Activated naive CD8-positive, alpha-beta T cell treated with anti-CD3 and anti-CD28 coated beads, Interleukin-2, amount 50 U/mL, for 24 hours (primary cell): ENCODE measurements at regions not wholly inside any gene's neighbourhood (a gene's known extent, or its start where the extent isn't known, plus 50 kb on each side); places are given as distances from the start of the nearest gene placed in this dataset.
A peak's percentile ranks its signal among the peaks of the same experiment; 100 is the strongest.

Experiments used
- ATAC-seq: fragments of 150-1000 bp; cut with Tn5 transposase; one replicate; pipeline ENCODE4 v1.10.0; 2021
- DNase-seq: peaks from one replicate; pipeline ENCODE4 v3.0.0; 2021
- H3K27ac Mint-ChIP-seq: one replicate; pipeline ENCODE4 v1.8.0; 2021; ENCODE audit warnings: mild to moderate bottlenecking, mixed read lengths
- H3K27me3 Mint-ChIP-seq: one replicate; pipeline ENCODE4 v1.8.0; 2021; ENCODE audit warnings: mixed read lengths
- H3K36me3 Mint-ChIP-seq: one replicate; pipeline ENCODE4 v1.8.0; 2021; ENCODE audit warnings: low read depth, mixed read lengths
- H3K4me1 Mint-ChIP-seq: one replicate; pipeline ENCODE4 v1.8.0; 2021; ENCODE audit warnings: mixed read lengths
- H3K4me3 Mint-ChIP-seq: one replicate; pipeline ENCODE4 v1.8.0; 2021; ENCODE audit warnings: mild to moderate bottlenecking, moderate library complexity, mixed read lengths
- H3K9me3 Mint-ChIP-seq: one replicate; pipeline ENCODE4 v1.8.0; 2021; ENCODE audit warnings: mixed read lengths

- no peak overlapping the region for H3K27ac Mint-ChIP-seq
- no peaks in the 10 kb centered on the region for H3K36me3 Mint-ChIP-seq
- peaks cover 39% of the 10 kb centered on the region for H3K4me1 Mint-ChIP-seq
- DNase-seq (no peak), ATAC-seq (no peak)
- no peaks in the 10 kb centered on the region for H3K9me3 Mint-ChIP-seq
- peaks cover 10% of the 10 kb centered on the region for H3K27me3 Mint-ChIP-seq
- H3K4me3 Mint-ChIP-seq: no peak overlapping the region
Observed at GRCh38 chr1:229035748-229036082, 235.2 kb upstream of the RAB4A start.

DNA sequence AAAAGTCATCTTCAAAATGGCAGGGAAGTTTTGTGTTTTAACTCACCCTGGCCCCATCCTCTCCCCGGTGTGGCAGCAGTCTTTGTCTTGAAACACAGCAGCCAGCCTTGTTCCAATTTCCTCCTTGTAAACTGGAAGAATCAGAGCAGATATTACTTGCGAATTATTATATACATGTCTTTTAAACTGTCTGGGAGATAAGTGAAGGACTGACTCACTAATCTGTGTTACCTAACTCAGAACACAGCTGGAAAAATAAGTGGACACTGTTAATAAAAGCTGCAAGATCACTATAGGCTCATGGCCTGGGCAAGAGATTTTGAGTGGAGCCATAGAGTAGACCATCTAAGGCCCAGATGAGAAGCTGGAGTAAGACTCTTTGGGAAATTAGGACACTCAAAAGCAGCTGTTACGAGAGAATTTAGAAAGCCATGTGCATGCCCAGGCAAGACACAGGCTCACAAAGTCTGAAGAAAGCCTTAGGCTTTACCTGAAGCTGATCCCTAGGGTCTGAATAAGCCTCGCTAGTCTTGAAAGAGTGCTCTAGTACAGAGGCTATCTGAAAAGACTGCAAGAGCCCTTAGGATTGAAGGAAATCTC lies 233.0 kb upstream of the RAB4A start:
- Mint-ChIP-seq H3K4me3 (no peak overlapping the region), H3K27ac (no peak overlapping the region), H3K4me1 (peaks cover 36% of the 10 kb centered on the region), H3K36me3 (no peaks in the 10 kb centered on the region), H3K9me3 (no peaks in the 10 kb centered on the region), H3K27me3 (peaks cover 14% of the 10 kb centered on the region)
- ATAC-seq: no peak
- no peak for DNase-seq

DNA sequence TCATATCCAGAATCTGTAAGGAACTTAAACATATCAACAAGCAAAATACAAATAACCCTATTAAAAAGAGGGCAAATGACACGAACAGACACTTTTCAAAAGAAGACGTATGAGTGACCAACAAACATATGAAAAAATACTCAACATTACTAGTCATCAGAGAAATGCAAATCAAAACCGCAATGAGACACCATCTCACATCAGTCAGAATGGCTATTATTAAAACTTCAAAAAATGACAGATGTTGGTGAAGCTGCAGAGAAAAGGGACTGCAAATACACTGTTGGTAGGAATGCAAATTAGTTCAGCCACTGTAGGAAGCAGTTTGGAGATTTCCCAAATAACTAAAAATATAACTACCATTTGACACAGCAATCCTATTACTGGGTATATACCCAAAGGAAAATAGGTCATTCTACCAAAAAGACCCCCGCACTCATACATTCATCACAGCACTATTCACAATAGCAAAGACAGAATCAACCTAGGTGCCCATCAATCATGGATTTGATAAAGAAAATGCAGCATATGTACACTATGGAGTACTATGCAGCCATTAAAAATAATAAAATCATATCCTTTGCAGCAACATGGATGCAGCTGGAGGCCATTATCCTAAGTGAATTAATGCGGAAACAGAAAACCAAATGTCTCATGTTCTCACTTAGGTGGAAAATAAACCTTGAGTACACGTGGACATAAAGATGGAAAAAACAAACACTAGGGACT lies 230.1 kb upstream of the RAB4A start:
- Mint-ChIP-seq H3K9me3 (no peaks in the 10 kb centered on the region), H3K27me3 (peaks cover 14% of the 10 kb centered on the region), H3K4me3 (no peak overlapping the region), H3K4me1 (peaks cover 21% of the 10 kb centered on the region), H3K27ac (no peak overlapping the region), H3K36me3 (no peaks in the 10 kb centered on the region)
- DNase-seq: no peak
- ATAC-seq: no peak

GRCh38 chr1:229041946-229042345 lies 229.0 kb upstream of the RAB4A start:
- Mint-ChIP-seq H3K36me3 (no peaks in the 10 kb centered on the region), H3K27ac (no peak overlapping the region), H3K4me3 (no peak overlapping the region), H3K4me1 (peaks cover 10% of the 10 kb centered on the region), H3K27me3 (peaks cover 14% of the 10 kb centered on the region), H3K9me3 (no peaks in the 10 kb centered on the region)
- ATAC-seq (no peak), DNase-seq (no peak)

DNA sequence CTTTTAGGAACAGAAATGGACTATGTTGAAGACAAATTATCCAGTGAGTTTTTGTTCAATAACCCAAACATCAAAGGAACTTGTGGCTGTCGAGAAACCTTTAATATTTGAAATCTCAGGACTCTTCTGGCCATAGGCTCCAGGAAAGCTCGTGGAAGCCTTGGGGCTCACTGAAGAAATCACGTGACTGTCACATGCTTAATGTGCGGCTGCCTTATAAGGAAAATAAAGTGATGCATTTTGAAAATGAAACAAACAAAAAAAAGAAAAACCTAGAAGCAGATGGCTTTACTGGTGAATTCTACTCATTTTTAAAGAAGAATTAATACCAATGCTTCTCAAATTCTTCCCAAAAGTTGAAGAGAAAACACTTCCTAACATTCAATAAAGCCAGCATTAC lies 228.4 kb upstream of the RAB4A start:
- Mint-ChIP-seq H3K4me1 (peaks cover 5% of the 10 kb centered on the region), H3K36me3 (no peaks in the 10 kb centered on the region), H3K27me3 (peaks cover 14% of the 10 kb centered on the region), H3K4me3 (no peak overlapping the region), H3K27ac (no peak overlapping the region), H3K9me3 (no peaks in the 10 kb centered on the region)
- no peak for DNase-seq
- ATAC-seq: no peak

DNA sequence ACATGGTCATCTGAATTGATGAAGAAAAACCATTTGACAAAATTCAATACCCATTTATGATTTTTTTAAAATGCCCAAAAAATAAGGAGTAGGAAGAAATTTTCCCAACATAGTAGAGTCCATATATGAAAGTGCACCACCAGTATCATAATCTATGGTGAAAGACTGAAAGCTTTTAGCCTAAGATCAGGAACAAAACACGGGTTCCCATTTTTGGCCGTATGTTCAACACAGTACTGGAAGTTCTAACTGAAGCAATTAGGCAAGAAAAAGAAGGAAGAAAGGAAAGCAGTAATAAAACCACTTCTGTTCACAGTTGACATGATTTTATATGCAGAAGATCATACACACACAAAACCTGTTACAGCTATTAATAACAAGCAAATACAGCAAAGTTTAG lies 227.8 kb upstream of the RAB4A start:
- Mint-ChIP-seq H3K9me3 (no peaks in the 10 kb centered on the region), H3K4me3 (no peak overlapping the region), H3K4me1 (peaks cover 2% of the 10 kb centered on the region), H3K27ac (no peak overlapping the region), H3K27me3 (peaks cover 14% of the 10 kb centered on the region), H3K36me3 (no peaks in the 10 kb centered on the region)
- ATAC-seq: no peak
- no peak for DNase-seq

GRCh38 chr1:229046251-229046853 lies 224.6 kb upstream of the RAB4A start:
- no peak for DNase-seq
- Mint-ChIP-seq H3K4me3 (no peak overlapping the region), H3K27ac (no peak overlapping the region)

GRCh38 chr1:229047161-229047839 lies 223.6 kb upstream of the RAB4A start:
- peaks cover 11% of the 10 kb centered on the region for H3K9me3 Mint-ChIP-seq
- H3K27ac Mint-ChIP-seq: no peak overlapping the region
- no peak overlapping the region for H3K4me3 Mint-ChIP-seq
- no peaks in the 10 kb centered on the region for H3K36me3 Mint-ChIP-seq
- DNase-seq (no peak), ATAC-seq (no peak)
- peaks cover 2% of the 10 kb centered on the region for H3K27me3 Mint-ChIP-seq
- no peaks in the 10 kb centered on the region for H3K4me1 Mint-ChIP-seq

More at GRCh38 chr1:229046251-229046853, 224.6 kb upstream of the RAB4A start:
- Mint-ChIP-seq H3K9me3 (peaks cover 11% of the 10 kb centered on the region), H3K36me3 (no peaks in the 10 kb centered on the region), H3K4me1 (no peaks in the 10 kb centered on the region), H3K27me3 (peaks cover 2% of the 10 kb centered on the region)
- ATAC-seq: no peak

DNA sequence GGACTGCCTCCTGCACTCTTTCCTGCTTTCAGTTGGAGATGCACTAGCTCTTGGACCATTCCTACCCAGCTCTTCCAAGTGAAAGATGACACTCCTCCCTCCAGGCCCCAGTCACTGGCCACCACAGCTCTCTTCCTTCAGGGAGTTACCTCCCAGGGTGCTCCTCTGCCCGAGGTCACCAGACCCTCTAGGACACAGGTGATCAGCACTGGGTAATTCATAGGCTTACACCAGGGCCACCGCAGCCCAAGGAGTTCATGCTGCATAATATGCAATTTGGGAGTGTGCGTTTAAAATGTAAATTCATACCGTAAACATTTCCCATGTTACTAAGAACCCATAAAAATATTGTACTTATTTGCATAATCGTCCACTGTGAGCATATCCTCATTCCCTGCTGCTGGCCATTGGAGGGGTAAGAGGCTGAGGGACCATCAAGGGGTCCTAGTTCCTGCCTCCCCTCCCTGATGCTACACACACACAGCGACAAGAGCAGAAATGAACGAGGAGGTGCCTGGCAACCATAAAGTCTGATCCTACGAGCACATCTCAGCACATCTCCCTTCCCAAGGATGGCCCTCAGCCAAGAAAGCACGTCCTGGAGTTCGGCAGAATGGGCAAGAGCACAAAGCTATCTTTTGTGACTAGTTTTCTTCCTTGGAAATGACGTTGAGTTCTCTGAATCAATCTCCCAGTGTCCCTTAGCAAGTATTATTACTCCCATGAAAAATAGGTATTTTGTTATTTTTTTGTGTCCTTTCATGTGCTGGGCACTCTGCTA lies 222.9 kb upstream of the RAB4A start:
- ATAC-seq (no peak), DNase-seq (no peak)
- peaks cover 11% of the 10 kb centered on the region for H3K9me3 Mint-ChIP-seq
- no peak overlapping the region for H3K4me3 Mint-ChIP-seq
- no peaks in the 10 kb centered on the region for H3K36me3 Mint-ChIP-seq
- no peak overlapping the region for H3K27ac Mint-ChIP-seq
- H3K27me3 Mint-ChIP-seq: peaks cover 2% of the 10 kb centered on the region
- H3K4me1 Mint-ChIP-seq: no peaks in the 10 kb centered on the region

DNA sequence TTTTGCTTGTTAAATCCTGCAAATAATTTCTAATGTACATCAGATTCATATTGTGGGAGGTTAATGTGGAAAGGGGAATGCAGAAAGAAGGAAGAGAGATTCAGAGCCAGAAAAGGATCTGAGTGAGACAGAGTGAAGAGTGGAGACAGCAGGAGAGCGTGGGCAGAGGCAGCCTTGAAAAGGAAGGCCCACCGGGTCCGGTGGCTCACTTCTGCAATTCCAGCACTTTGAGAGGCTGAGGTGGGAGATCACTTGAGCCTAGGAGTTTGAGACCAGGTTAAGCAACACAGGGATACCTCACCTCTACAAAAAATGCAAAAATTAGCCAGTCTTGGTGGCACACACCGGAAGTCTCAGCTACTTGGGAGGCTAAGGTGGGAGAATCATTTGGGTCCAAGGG lies 222.0 kb upstream of the RAB4A start:
- no peak for ATAC-seq
- no peak for DNase-seq
- no peaks in the 10 kb centered on the region for H3K4me1 Mint-ChIP-seq
- H3K4me3 Mint-ChIP-seq: no peak overlapping the region
- H3K36me3 Mint-ChIP-seq: no peaks in the 10 kb centered on the region
- H3K9me3 Mint-ChIP-seq: peaks cover 11% of the 10 kb centered on the region
- H3K27ac Mint-ChIP-seq: no peak overlapping the region
- H3K27me3 Mint-ChIP-seq: peaks cover 2% of the 10 kb centered on the region

DNA sequence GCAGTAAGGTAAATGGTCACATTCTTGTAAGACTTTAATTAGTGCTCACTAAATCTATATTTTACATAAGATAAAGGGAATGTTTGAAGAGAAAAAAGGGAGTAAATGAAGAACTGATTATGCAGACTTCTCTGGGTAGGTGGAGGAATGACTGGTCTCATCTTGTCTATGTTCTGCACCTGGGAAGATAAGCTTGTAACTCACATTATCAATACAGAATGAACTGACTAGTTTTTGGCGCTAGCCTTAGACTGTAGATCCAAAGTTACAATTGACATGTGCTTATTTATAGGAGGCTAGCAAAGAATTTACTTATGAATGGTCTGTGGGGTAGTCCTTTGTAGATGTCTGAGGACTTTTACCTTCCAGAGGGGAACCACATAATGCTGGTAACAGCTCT lies 214.9 kb upstream of the RAB4A start:
- Mint-ChIP-seq H3K27ac (no peak overlapping the region), H3K27me3 (peaks cover 3% of the 10 kb centered on the region), H3K36me3 (no peaks in the 10 kb centered on the region), H3K4me1 (peaks cover 33% of the 10 kb centered on the region), H3K9me3 (no peaks in the 10 kb centered on the region), H3K4me3 (no peak overlapping the region)
- ATAC-seq (no peak), DNase-seq (no peak)

- no peaks in the 10 kb centered on the region for H3K36me3 Mint-ChIP-seq
- peak; percentile 20 for DNase-seq
- ATAC-seq: peak; percentile 74
Observed at GRCh38 chr1:229058111-229058561, 212.8 kb upstream of the RAB4A start.

GRCh38 chr1:229058729-229059128 lies 212.2 kb upstream of the RAB4A start:
- ATAC-seq: no peak
- Mint-ChIP-seq H3K27ac (no peak overlapping the region), H3K36me3 (no peaks in the 10 kb centered on the region), H3K4me1 (peaks cover 33% of the 10 kb centered on the region), H3K9me3 (no peaks in the 10 kb centered on the region), H3K27me3 (peaks cover 3% of the 10 kb centered on the region), H3K4me3 (no peak overlapping the region)
- no peak for DNase-seq

More at GRCh38 chr1:229058111-229058561, 212.8 kb upstream of the RAB4A start:
- peaks cover 33% of the 10 kb centered on the region for H3K4me1 Mint-ChIP-seq
- peaks cover 3% of the 10 kb centered on the region for H3K27me3 Mint-ChIP-seq
- no peaks in the 10 kb centered on the region for H3K9me3 Mint-ChIP-seq
- no peak overlapping the region for H3K4me3 Mint-ChIP-seq
- H3K27ac Mint-ChIP-seq: no peak overlapping the region
